Muscle of back (tissue), 3 donors: ENCODE measurements at regions not wholly inside any gene's neighbourhood (a gene's known extent, or its start where the extent isn't known, plus 50 kb on each side); places are given as distances from the start of the nearest gene placed in this dataset.
"Not testable (repeated sequence)": the region's sequence is repeated elsewhere in the genome, so short reads cannot be mapped to it uniquely, and the experiment has no call there.

Experiments
- DNase-seq, 3 donors: peaks; one replicate each; pipeline versions ENCODE4 v3.0.0 to v3.0.0-alpha.2; 2013

GRCh38 chr4:186481998-186482790 is 73.2 kb downstream of the MTNR1A start:
- no peak for DNase-seq

- no peak for DNase-seq
Observed at GRCh38 chr4:186475202-186475601, 80.2 kb downstream of the MTNR1A start.

- no peak for DNase-seq
Observed at GRCh38 chr4:186473933-186474332, 81.4 kb downstream of the MTNR1A start.

GRCh38 chr4:186472948-186473347 is 82.4 kb downstream of the MTNR1A start:
- DNase-seq = peak; percentile 18 to 56 (median 29)

GRCh38 chr4:186471441-186471840 is 83.9 kb downstream of the MTNR1A start:
- no peak for DNase-seq

- DNase-seq = no peak
Observed at GRCh38 chr4:186458050-186458449, 97.3 kb downstream of the MTNR1A start.

GRCh38 chr4:186451982-186452381 is 103.4 kb downstream of the MTNR1A start:
- no peak for DNase-seq

GRCh38 chr4:186449954-186450353 is 105.4 kb downstream of the MTNR1A start:
- DNase-seq = no peak

- no peak for DNase-seq
Observed at GRCh38 chr4:186445040-186445439, 110.3 kb downstream of the MTNR1A start.

- no peak for DNase-seq
Observed at GRCh38 chr4:186441502-186441901, 113.9 kb downstream of the MTNR1A start.

- no peak for DNase-seq
Observed at GRCh38 chr4:186428481-186428880, 126.9 kb downstream of the MTNR1A start.

GRCh38 chr4:186424745-186425144 is 130.6 kb downstream of the MTNR1A start:
- DNase-seq = no peak

GRCh38 chr4:186422296-186422695 is 133.1 kb downstream of the MTNR1A start:
- DNase-seq = no peak

- no peak for DNase-seq
Observed at GRCh38 chr4:186416451-186417060, 138.8 kb downstream of the MTNR1A start.

- DNase-seq = no peak
Observed at GRCh38 chr4:186414390-186414789, 141.0 kb downstream of the MTNR1A start.

GRCh38 chr4:186405957-186406356 is 140.0 kb downstream of the F11 start:
- DNase-seq = no peak

- DNase-seq = no peak
Observed at GRCh38 chr4:186404562-186405134, 138.7 kb downstream of the F11 start.

GRCh38 chr4:186400676-186401075 is 134.7 kb downstream of the F11 start:
- DNase-seq = no peak

GRCh38 chr4:186392017-186392416 is 126.0 kb downstream of the F11 start:
- DNase-seq = no peak

- not testable (repeated sequence) for DNase-seq
Observed at GRCh38 chr4:186384328-186384727, 118.3 kb downstream of the F11 start.

- no peak for DNase-seq
Observed at GRCh38 chr4:186368281-186368680, 102.3 kb downstream of the F11 start.

- DNase-seq = no peak
Observed at GRCh38 chr4:186366326-186366725, 100.3 kb downstream of the F11 start.

- not testable (repeated sequence) for DNase-seq
Observed at GRCh38 chr4:186363038-186363437, 97.0 kb downstream of the F11 start.
